Panc1 (cell line): ENCODE measurements at regions not wholly inside any gene's neighbourhood (a gene's known extent, or its start where the extent isn't known, plus 50 kb on each side); places are given as distances from the start of the nearest gene placed in this dataset.

Source experiments
- TCF7L2 ChIP-seq: IDR thresholded peaks from 2 replicates; pipeline ENCODE4 v1.6.1; 2011; ENCODE audit warnings: mild to moderate bottlenecking, low read depth, low read length, inconsistent platforms
- TF ChIP-seq, protein P1 (sequence below): fragments of 450-650 bp; IDR thresholded peaks from 2 replicates; pipeline ENCODE4 v1.5.1; 2017; ENCODE audit warnings: mild to moderate bottlenecking

DNA sequence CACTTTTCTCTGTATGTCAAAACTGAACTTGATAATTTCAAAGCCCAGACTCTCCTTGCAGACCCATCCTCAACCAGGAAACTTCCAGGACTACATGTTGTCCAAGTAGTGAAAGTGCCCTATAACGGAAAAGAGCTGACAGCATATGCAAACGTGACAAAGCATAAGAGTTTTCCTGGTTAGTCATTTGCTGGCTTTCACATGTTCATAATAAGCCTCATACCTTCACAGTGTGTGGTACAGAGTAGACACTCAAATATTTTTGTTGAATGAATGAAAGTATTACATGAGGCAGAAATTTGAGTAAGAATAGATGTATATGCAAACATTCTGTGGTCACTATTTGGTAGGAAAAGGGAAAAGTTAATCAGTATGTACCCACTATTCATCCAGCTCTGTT is 473.3 kb downstream of the MRPL39 start:
- TF ChIP-seq, protein P1, sequence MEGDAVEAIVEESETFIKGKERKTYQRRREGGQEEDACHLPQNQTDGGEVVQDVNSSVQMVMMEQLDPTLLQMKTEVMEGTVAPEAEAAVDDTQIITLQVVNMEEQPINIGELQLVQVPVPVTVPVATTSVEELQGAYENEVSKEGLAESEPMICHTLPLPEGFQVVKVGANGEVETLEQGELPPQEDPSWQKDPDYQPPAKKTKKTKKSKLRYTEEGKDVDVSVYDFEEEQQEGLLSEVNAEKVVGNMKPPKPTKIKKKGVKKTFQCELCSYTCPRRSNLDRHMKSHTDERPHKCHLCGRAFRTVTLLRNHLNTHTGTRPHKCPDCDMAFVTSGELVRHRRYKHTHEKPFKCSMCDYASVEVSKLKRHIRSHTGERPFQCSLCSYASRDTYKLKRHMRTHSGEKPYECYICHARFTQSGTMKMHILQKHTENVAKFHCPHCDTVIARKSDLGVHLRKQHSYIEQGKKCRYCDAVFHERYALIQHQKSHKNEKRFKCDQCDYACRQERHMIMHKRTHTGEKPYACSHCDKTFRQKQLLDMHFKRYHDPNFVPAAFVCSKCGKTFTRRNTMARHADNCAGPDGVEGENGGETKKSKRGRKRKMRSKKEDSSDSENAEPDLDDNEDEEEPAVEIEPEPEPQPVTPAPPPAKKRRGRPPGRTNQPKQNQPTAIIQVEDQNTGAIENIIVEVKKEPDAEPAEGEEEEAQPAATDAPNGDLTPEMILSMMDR, result no peak
- no peak for TF ChIP-seq TCF7L2
